CD14-positive monocyte (primary cell): ENCODE measurements at regions not wholly inside any gene's neighbourhood (a gene's known extent, or its start where the extent isn't known, plus 50 kb on each side); places are given as distances from the start of the nearest gene placed in this dataset.

ENCODE experiments used
- DNase-seq, 3 donors: peaks; one replicate each; pipeline ENCODE4 v3.0.0-alpha.2; 2011 to 2022
- H2AFZ ChIP-seq: 2 replicates; pipeline ENCODE4 v1.6.0; 2012; ENCODE audit warnings: mild to moderate bottlenecking, low read depth, low read length, inconsistent platforms; ENCODE audit not compliant: insufficient read depth, poor library complexity, severe bottlenecking
- H3K27ac ChIP-seq, 2 donors: 1 replicate in 1 of 2; 2 replicates in 1 of 2; pipeline ENCODE4 v1.5.1; 2012 to 2013; ENCODE audit warnings: low read length in 2 of 2, control low read depth in 1 of 2, inconsistent platforms in 1 of 2, low read depth in 1 of 2, mild to moderate bottlenecking in 1 of 2
- H3K27me3 ChIP-seq, 2 donors: one replicate each; pipeline versions ENCODE4 v1.6.0 to v1.6.1; 2011 to 2013; ENCODE audit warnings: low read length in 2 of 2; ENCODE audit not compliant: control insufficient read depth in 2 of 2, insufficient read depth in 2 of 2
- H3K36me3 ChIP-seq, 2 donors: replicated peaks in 1 of 2; 1 replicate in 1 of 2; 2 replicates in 1 of 2; pipeline versions ENCODE4 v1.5.1 to v1.6.1; 2012 to 2013; ENCODE audit warnings: low read length in 2 of 2, control low read depth in 1 of 2, inconsistent platforms in 1 of 2, mild to moderate bottlenecking in 1 of 2; ENCODE audit not compliant: insufficient read depth in 2 of 2, control insufficient read depth in 1 of 2
- H3K4me1 ChIP-seq, 2 donors: 1 replicate in 1 of 2; 2 replicates in 1 of 2; pipeline versions ENCODE4 v1.5.1 to v1.6.1; 2012 to 2013; ENCODE audit warnings: low read length in 2 of 2, control low read depth in 1 of 2, inconsistent platforms in 1 of 2, mild to moderate bottlenecking in 1 of 2, moderate library complexity in 1 of 2; ENCODE audit not compliant: insufficient read depth in 2 of 2, control insufficient read depth in 1 of 2
- H3K4me2 ChIP-seq: replicated peaks from 2 replicates; pipeline ENCODE3; 2012; ENCODE audit warnings: low read length, moderate library complexity, mild to moderate bottlenecking; ENCODE audit not compliant: poor library complexity, severe bottlenecking; ENCODE audit errors: extremely low read depth
- H3K4me3 ChIP-seq, 3 experiments: fragments of 200-600 bp in 1 of 3; sonication (generic) in 1 of 3; replicated peaks in 1 of 3; 1 replicate in 2 of 3; 2 replicates in 1 of 3; pipeline ENCODE4 v1.5.1; 2011 to 2013; ENCODE audit warnings: low read length in 3 of 3, mild to moderate bottlenecking in 3 of 3, control low read depth in 2 of 3, low read depth in 2 of 3, inconsistent platforms in 1 of 3, moderate library complexity in 1 of 3
- H3K79me2 ChIP-seq: 2 replicates; pipeline ENCODE4 v1.6.0; 2012; ENCODE audit warnings: mild to moderate bottlenecking, control low read depth, inconsistent platforms, low read length, moderate library complexity; ENCODE audit not compliant: insufficient read depth
- H3K9ac ChIP-seq: 2 replicates; pipeline ENCODE4 v1.6.0; 2017; ENCODE audit warnings: low read length, mild to moderate bottlenecking; ENCODE audit not compliant: insufficient read depth, poor library complexity, severe bottlenecking
- H3K9me3 ChIP-seq, 2 donors: replicated peaks in 1 of 2; 1 replicate in 1 of 2; 2 replicates in 1 of 2; pipeline versions ENCODE4 v1.5.1 to v1.6.1; 2012 to 2013; ENCODE audit warnings: low read length in 2 of 2, control low read depth in 1 of 2; ENCODE audit not compliant: control insufficient read depth in 1 of 2, insufficient read depth in 1 of 2
- H4K20me1 ChIP-seq: 2 replicates; pipeline ENCODE4 v1.6.0; 2012; ENCODE audit warnings: mild to moderate bottlenecking, low read length, control low read depth, moderate library complexity; ENCODE audit not compliant: insufficient read depth
- H3K27ac Mint-ChIP-seq, 7 donors: one replicate each; pipeline ENCODE4 v1.8.0; 2020; ENCODE audit warnings: mild to moderate bottlenecking in 7 of 7, mixed read lengths in 7 of 7, moderate library complexity in 6 of 7, inconsistent platforms in 2 of 7
- H3K27me3 Mint-ChIP-seq, 3 donors: one replicate each; pipeline ENCODE4 v1.8.0; 2021 to 2022; ENCODE audit warnings: low read depth in 3 of 3, mild to moderate bottlenecking in 3 of 3, mixed read lengths in 3 of 3, moderate library complexity in 3 of 3, inconsistent platforms in 1 of 3
- H3K36me3 Mint-ChIP-seq, 2 donors: one replicate each; pipeline ENCODE4 v1.8.0; 2020; ENCODE audit warnings: mixed read lengths in 2 of 2, inconsistent platforms in 1 of 2, mild to moderate bottlenecking in 1 of 2
- H3K4me1 Mint-ChIP-seq: one replicate; pipeline ENCODE4 v1.8.0; 2020; ENCODE audit warnings: mild to moderate bottlenecking, mixed read lengths
- H3K4me3 Mint-ChIP-seq, 2 donors: one replicate each; pipeline ENCODE4 v1.8.0; 2020; ENCODE audit warnings: mild to moderate bottlenecking in 2 of 2, mixed read lengths in 2 of 2, moderate library complexity in 1 of 2
- H3K9me3 Mint-ChIP-seq, 7 donors: one replicate each; pipeline ENCODE4 v1.8.0; 2020 to 2022; ENCODE audit warnings: mixed read lengths in 7 of 7, mild to moderate bottlenecking in 6 of 7, moderate library complexity in 6 of 7, inconsistent platforms in 2 of 7
- whole genome bisulfite sequencing: methylation state at CpG from one replicate; pipeline ENCODE4 v1.1.5; 2013; ENCODE audit warnings: missing lambda C conversion rate; ENCODE audit not compliant: insufficient coverage; 5-methylcytosine and 5-hydroxymethylcytosine counted together
- intact Hi-C, 2 donors: fragments of 100-400 bp; cut with micrococcal nuclease; formaldehyde crosslinking; loops; one replicate each; pipeline versions ENCODE4 v1.15.0 to v1.15.1; 2023
- TF ChIP-seq, protein P1 (sequence below): fragments of 200-600 bp; IDR thresholded peaks from one replicate; pipeline ENCODE4 v1.8.0; 2022; ENCODE audit warnings: antibody characterized with exemption, mild to moderate bottlenecking

- no peak overlapping the region for H3K4me3 ChIP-seq
- H3K27ac ChIP-seq: no peak overlapping the region
- WGBS: no CpG with 5 or more reads among the region's 3 CpGs
- intact Hi-C loops: no loop called here
- H3K4me3 Mint-ChIP-seq: no peak overlapping the region
- no peak overlapping the region for H3K9ac ChIP-seq
- no peaks in the 10 kb centered on the region for H3K9me3 ChIP-seq
- H4K20me1 ChIP-seq: no peaks in the 10 kb centered on the region
- TF ChIP-seq, protein P1, sequence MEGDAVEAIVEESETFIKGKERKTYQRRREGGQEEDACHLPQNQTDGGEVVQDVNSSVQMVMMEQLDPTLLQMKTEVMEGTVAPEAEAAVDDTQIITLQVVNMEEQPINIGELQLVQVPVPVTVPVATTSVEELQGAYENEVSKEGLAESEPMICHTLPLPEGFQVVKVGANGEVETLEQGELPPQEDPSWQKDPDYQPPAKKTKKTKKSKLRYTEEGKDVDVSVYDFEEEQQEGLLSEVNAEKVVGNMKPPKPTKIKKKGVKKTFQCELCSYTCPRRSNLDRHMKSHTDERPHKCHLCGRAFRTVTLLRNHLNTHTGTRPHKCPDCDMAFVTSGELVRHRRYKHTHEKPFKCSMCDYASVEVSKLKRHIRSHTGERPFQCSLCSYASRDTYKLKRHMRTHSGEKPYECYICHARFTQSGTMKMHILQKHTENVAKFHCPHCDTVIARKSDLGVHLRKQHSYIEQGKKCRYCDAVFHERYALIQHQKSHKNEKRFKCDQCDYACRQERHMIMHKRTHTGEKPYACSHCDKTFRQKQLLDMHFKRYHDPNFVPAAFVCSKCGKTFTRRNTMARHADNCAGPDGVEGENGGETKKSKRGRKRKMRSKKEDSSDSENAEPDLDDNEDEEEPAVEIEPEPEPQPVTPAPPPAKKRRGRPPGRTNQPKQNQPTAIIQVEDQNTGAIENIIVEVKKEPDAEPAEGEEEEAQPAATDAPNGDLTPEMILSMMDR: no peak
- H3K27ac Mint-ChIP-seq: no peak overlapping the region
- no peaks in the 10 kb centered on the region for H3K4me1 Mint-ChIP-seq
- no peak overlapping the region for H3K4me2 ChIP-seq
- H3K9me3 Mint-ChIP-seq: peaks cover 0 to 14% (median 0%) of the 10 kb centered on the region in 7 donors
- no peak for DNase-seq
- no peaks in the 10 kb centered on the region for H3K36me3 Mint-ChIP-seq
- no peaks in the 10 kb centered on the region for H3K79me2 ChIP-seq
- H3K27me3 ChIP-seq: no peaks in the 10 kb centered on the region
- peaks cover 0 to 2% (median 0%) of the 10 kb centered on the region in 3 donors for H3K27me3 Mint-ChIP-seq
- no peak overlapping the region for H2AFZ ChIP-seq
- H3K4me1 ChIP-seq: no peaks in the 10 kb centered on the region
- H3K36me3 ChIP-seq: no peaks in the 10 kb centered on the region
Observed at GRCh38 chr11:26227883-26228502, 103.9 kb upstream of the ANO3 start.

DNA sequence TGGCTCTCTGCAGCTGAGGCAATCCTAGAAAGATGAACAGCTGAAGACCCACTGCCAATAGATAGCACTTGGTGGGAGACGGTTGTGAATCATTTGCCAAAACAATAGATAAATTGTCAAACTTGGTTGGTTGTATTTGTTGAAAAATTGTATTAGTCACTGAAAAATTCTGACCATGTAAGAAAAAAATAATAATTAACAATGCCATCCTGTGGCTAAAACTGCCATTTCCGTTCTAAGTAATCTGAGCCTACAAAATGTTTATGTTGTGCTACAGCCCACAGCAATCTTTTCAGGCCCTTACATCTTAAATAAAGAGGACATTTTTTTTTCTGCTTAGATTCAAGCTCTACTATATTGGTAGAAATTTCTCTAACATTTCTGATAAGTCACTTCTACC lies 103.2 kb upstream of the ANO3 start:
- TF ChIP-seq, protein P1: no peak
- Histone ChIP-seq H3K9ac (no peak overlapping the region), H3K4me2 (no peak overlapping the region), H2AFZ (no peak overlapping the region), H3K4me3 (no peak overlapping the region), H3K79me2 (no peaks in the 10 kb centered on the region), H3K9me3 (no peaks in the 10 kb centered on the region), H3K4me1 (no peaks in the 10 kb centered on the region), H4K20me1 (no peaks in the 10 kb centered on the region), H3K27me3 (no peaks in the 10 kb centered on the region), H3K36me3 (no peaks in the 10 kb centered on the region), H3K27ac (no peak overlapping the region)
- no peak overlapping the region for H3K4me3 Mint-ChIP-seq
- H3K27ac Mint-ChIP-seq: no peak overlapping the region
- no peaks in the 10 kb centered on the region for H3K36me3 Mint-ChIP-seq
- no peak for DNase-seq
- H3K4me1 Mint-ChIP-seq: no peaks in the 10 kb centered on the region
- peaks cover 0 to 2% (median 0%) of the 10 kb centered on the region in 3 donors for H3K27me3 Mint-ChIP-seq
- WGBS: no CpG with 5 or more reads among the region's 2 CpGs
- intact Hi-C loops: no loop called here
- peaks cover 0 to 17% (median 2%) of the 10 kb centered on the region in 7 donors for H3K9me3 Mint-ChIP-seq
